ENCODE measurements at regions not wholly inside any gene's neighbourhood (a gene's known extent, or its start where the extent isn't known, plus 50 kb on each side); places are given as distances from the start of the nearest gene placed in this dataset.
A peak's percentile ranks its signal among the peaks of the same experiment; 100 is the strongest.

GRCh38 chr13:31909864-31910551 lies 121.6 kb upstream of the FRY start:
- peak; percentile 48 for ATAC-seq
- Mint-ChIP-seq H3K9me3 (no peaks in the 10 kb centered on the region), H3K27ac (no peak overlapping the region), H3K4me1 (peaks cover 6% of the 10 kb centered on the region), H3K36me3 (no peaks in the 10 kb centered on the region), H3K27me3 (peaks cover 13% of the 10 kb centered on the region), H3K4me3 (no peak overlapping the region)

- no peaks in the 10 kb centered on the region for H3K36me3 Mint-ChIP-seq
- H3K4me3 Mint-ChIP-seq = no peak overlapping the region
- peaks cover 13% of the 10 kb centered on the region for H3K27me3 Mint-ChIP-seq
- ATAC-seq = no peak
- H3K27ac Mint-ChIP-seq = no peak overlapping the region
- H3K4me1 Mint-ChIP-seq = peaks cover 6% of the 10 kb centered on the region
- H3K9me3 Mint-ChIP-seq = no peaks in the 10 kb centered on the region
These were observed 120.9 kb upstream of the FRY start for GRCh38 chr13:31910633-31911032.

- H3K4me3 Mint-ChIP-seq = no peak overlapping the region
- peaks cover 6% of the 10 kb centered on the region for H3K4me1 Mint-ChIP-seq
- no peaks in the 10 kb centered on the region for H3K36me3 Mint-ChIP-seq
- ATAC-seq = no peak
- no peaks in the 10 kb centered on the region for H3K9me3 Mint-ChIP-seq
- H3K27ac Mint-ChIP-seq = peak overlapping the region; percentile 42
- peaks cover 4% of the 10 kb centered on the region for H3K27me3 Mint-ChIP-seq
These were observed 118.8 kb upstream of the FRY start for GRCh38 chr13:31912647-31913401.

- H3K36me3 Mint-ChIP-seq = no peaks in the 10 kb centered on the region
- peaks cover 6% of the 10 kb centered on the region for H3K4me1 Mint-ChIP-seq
- H3K27ac Mint-ChIP-seq = peak overlapping the region; percentile 42
- H3K4me3 Mint-ChIP-seq = no peak overlapping the region
- no peak for ATAC-seq
- no peaks in the 10 kb centered on the region for H3K9me3 Mint-ChIP-seq
- no peaks in the 10 kb centered on the region for H3K27me3 Mint-ChIP-seq
These were observed 118.1 kb upstream of the FRY start for GRCh38 chr13:31913459-31913858.

GRCh38 chr13:31914843-31915242 lies 116.7 kb upstream of the FRY start:
- Mint-ChIP-seq H3K4me1 (peaks cover 6% of the 10 kb centered on the region), H3K36me3 (no peaks in the 10 kb centered on the region), H3K27me3 (no peaks in the 10 kb centered on the region), H3K4me3 (no peak overlapping the region), H3K9me3 (no peaks in the 10 kb centered on the region), H3K27ac (no peak overlapping the region)
- ATAC-seq = no peak

- no peaks in the 10 kb centered on the region for H3K27me3 Mint-ChIP-seq
- H3K27ac Mint-ChIP-seq = no peak overlapping the region
- H3K9me3 Mint-ChIP-seq = no peaks in the 10 kb centered on the region
- no peaks in the 10 kb centered on the region for H3K36me3 Mint-ChIP-seq
- H3K4me3 Mint-ChIP-seq = no peak overlapping the region
- peaks cover 8% of the 10 kb centered on the region for H3K4me1 Mint-ChIP-seq
- no peak for ATAC-seq
These were observed 112.9 kb upstream of the FRY start for GRCh38 chr13:31918707-31919106.

- no peaks in the 10 kb centered on the region for H3K9me3 Mint-ChIP-seq
- no peak for ATAC-seq
- H3K27ac Mint-ChIP-seq = no peak overlapping the region
- no peaks in the 10 kb centered on the region for H3K27me3 Mint-ChIP-seq
- H3K36me3 Mint-ChIP-seq = no peaks in the 10 kb centered on the region
- no peak overlapping the region for H3K4me3 Mint-ChIP-seq
- peaks cover 8% of the 10 kb centered on the region for H3K4me1 Mint-ChIP-seq
These were observed 112.3 kb upstream of the FRY start for GRCh38 chr13:31919241-31919640.

- ATAC-seq = no peak
These were observed 111.4 kb upstream of the FRY start for GRCh38 chr13:31919971-31920726.

GRCh38 chr13:31920727-31921100 lies 110.9 kb upstream of the FRY start:
- H3K27ac Mint-ChIP-seq = no peak overlapping the region
- H3K9me3 Mint-ChIP-seq = no peaks in the 10 kb centered on the region

More at GRCh38 chr13:31919971-31920726, 111.4 kb upstream of the FRY start:
- Mint-ChIP-seq H3K36me3 (no peaks in the 10 kb centered on the region), H3K4me1 (peaks cover 8% of the 10 kb centered on the region), H3K27ac (no peak overlapping the region), H3K27me3 (no peaks in the 10 kb centered on the region), H3K4me3 (no peak overlapping the region), H3K9me3 (no peaks in the 10 kb centered on the region)

GRCh38 chr13:31922724-31923123 lies 108.8 kb upstream of the FRY start:
- Mint-ChIP-seq H3K4me3 (no peak overlapping the region), H3K27ac (no peak overlapping the region), H3K27me3 (no peaks in the 10 kb centered on the region), H3K36me3 (no peaks in the 10 kb centered on the region), H3K4me1 (peaks cover 8% of the 10 kb centered on the region), H3K9me3 (no peaks in the 10 kb centered on the region)
- no peak for ATAC-seq

More at GRCh38 chr13:31920727-31921100, 110.9 kb upstream of the FRY start:
- H3K4me1 Mint-ChIP-seq = peaks cover 8% of the 10 kb centered on the region
- no peaks in the 10 kb centered on the region for H3K36me3 Mint-ChIP-seq
- ATAC-seq = no peak
- H3K27me3 Mint-ChIP-seq = no peaks in the 10 kb centered on the region
- no peak overlapping the region for H3K4me3 Mint-ChIP-seq

GRCh38 chr13:31923134-31923763 lies 108.3 kb upstream of the FRY start:
- no peak overlapping the region for H3K27ac Mint-ChIP-seq
- ATAC-seq = no peak
- no peaks in the 10 kb centered on the region for H3K9me3 Mint-ChIP-seq
- H3K4me3 Mint-ChIP-seq = no peak overlapping the region
- H3K36me3 Mint-ChIP-seq = no peaks in the 10 kb centered on the region
- peaks cover 8% of the 10 kb centered on the region for H3K4me1 Mint-ChIP-seq
- no peaks in the 10 kb centered on the region for H3K27me3 Mint-ChIP-seq

- Mint-ChIP-seq H3K4me3 (no peak overlapping the region), H3K27ac (no peak overlapping the region), H3K4me1 (peaks cover 7% of the 10 kb centered on the region), H3K36me3 (no peaks in the 10 kb centered on the region), H3K27me3 (no peaks in the 10 kb centered on the region), H3K9me3 (no peaks in the 10 kb centered on the region)
- no peak for ATAC-seq
These were observed 106.5 kb upstream of the FRY start for GRCh38 chr13:31925079-31925478.

GRCh38 chr13:31927219-31927653 lies 104.3 kb upstream of the FRY start:
- ATAC-seq = no peak
- no peaks in the 10 kb centered on the region for H3K27me3 Mint-ChIP-seq
- no peaks in the 10 kb centered on the region for H3K9me3 Mint-ChIP-seq
- H3K27ac Mint-ChIP-seq = no peak overlapping the region
- no peaks in the 10 kb centered on the region for H3K36me3 Mint-ChIP-seq
- no peak overlapping the region for H3K4me3 Mint-ChIP-seq
- no peaks in the 10 kb centered on the region for H3K4me1 Mint-ChIP-seq

- ATAC-seq = no peak
- no peaks in the 10 kb centered on the region for H3K27me3 Mint-ChIP-seq
- no peak overlapping the region for H3K4me3 Mint-ChIP-seq
- H3K4me1 Mint-ChIP-seq = no peaks in the 10 kb centered on the region
- no peaks in the 10 kb centered on the region for H3K36me3 Mint-ChIP-seq
- H3K9me3 Mint-ChIP-seq = no peaks in the 10 kb centered on the region
- H3K27ac Mint-ChIP-seq = no peak overlapping the region
These were observed 102.4 kb upstream of the FRY start for GRCh38 chr13:31929031-31929770.

- no peaks in the 10 kb centered on the region for H3K4me1 Mint-ChIP-seq
- H3K36me3 Mint-ChIP-seq = no peaks in the 10 kb centered on the region
- ATAC-seq = no peak
- H3K4me3 Mint-ChIP-seq = no peak overlapping the region
- H3K9me3 Mint-ChIP-seq = no peaks in the 10 kb centered on the region
- no peak overlapping the region for H3K27ac Mint-ChIP-seq
- no peaks in the 10 kb centered on the region for H3K27me3 Mint-ChIP-seq
These were observed 101.1 kb upstream of the FRY start for GRCh38 chr13:31930490-31930889.
